ENCODE measurements at regions not wholly inside any gene's neighbourhood (a gene's known extent, or its start where the extent isn't known, plus 50 kb on each side); places are given as distances from the start of the nearest gene placed in this dataset.

DNA sequence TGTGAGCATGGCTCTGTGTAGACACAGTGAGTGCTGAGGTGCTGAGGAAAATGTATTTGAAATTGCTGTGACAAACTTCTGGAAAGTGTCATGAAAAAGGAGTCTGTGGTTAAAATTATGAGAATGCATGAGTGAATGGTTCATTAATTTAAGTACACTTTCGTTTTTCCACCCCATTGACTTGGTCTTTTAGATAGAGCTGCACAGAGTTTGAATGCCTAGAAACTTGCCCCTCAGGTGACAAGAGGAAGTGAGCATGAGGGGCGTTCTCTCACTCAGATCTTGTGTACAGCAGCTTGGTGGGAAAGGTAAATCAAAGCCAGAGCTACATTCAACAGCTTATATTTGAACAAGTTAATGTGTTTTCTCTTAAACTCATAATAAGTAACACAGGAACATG, 296.8 kb downstream of the WDR72 start:
- intact Hi-C loops (cut with DNase I) = no loop called here
- no peak for DNase-seq
- no peaks in the 10 kb centered on the region for H3K4me1 ChIP-seq (ENCODE audit: insufficient read depth)
- 46 to 67% (median 55%) methylated on average over 2 of the region's 2 CpGs for WGBS, 3 donors
- no peak overlapping the region for H3K4me3 ChIP-seq
- TF ChIP-seq, protein P1, sequence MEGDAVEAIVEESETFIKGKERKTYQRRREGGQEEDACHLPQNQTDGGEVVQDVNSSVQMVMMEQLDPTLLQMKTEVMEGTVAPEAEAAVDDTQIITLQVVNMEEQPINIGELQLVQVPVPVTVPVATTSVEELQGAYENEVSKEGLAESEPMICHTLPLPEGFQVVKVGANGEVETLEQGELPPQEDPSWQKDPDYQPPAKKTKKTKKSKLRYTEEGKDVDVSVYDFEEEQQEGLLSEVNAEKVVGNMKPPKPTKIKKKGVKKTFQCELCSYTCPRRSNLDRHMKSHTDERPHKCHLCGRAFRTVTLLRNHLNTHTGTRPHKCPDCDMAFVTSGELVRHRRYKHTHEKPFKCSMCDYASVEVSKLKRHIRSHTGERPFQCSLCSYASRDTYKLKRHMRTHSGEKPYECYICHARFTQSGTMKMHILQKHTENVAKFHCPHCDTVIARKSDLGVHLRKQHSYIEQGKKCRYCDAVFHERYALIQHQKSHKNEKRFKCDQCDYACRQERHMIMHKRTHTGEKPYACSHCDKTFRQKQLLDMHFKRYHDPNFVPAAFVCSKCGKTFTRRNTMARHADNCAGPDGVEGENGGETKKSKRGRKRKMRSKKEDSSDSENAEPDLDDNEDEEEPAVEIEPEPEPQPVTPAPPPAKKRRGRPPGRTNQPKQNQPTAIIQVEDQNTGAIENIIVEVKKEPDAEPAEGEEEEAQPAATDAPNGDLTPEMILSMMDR (IDR thresholded peaks at IDR 0.05) = no peak
- TF ChIP-seq EP300 (IDR thresholded peaks at IDR 0.05) = no peak
- TF ChIP-seq POLR2A (IDR thresholded peaks at IDR 0.05) = no peak
- no peaks in the 10 kb centered on the region for H3K9me3 ChIP-seq
- no peak overlapping the region for H3K27ac ChIP-seq
- no peaks in the 10 kb centered on the region for H3K27me3 ChIP-seq
- no peaks in the 10 kb centered on the region for H3K36me3 ChIP-seq

DNA sequence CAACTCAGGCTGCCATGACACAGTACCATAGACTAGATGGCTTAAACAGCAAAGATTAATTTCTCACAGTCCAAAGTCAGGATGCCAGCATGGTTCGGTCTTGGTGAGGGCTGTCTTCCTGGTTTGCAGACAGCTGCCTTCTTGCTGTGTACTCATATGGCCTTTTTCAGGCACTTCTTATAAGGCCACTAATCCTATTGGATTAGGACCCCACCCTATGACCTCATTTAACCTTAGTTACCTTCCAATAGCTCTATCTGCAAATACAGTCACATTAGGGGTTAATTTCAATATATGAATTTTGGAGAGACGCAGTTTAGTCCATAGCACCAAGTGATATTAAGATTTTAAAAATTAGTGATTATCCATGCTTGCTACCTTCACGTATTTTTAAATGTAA, 297.8 kb downstream of the WDR72 start:
- no peaks in the 10 kb centered on the region for H3K9me3 ChIP-seq
- no peak overlapping the region for H3K27ac ChIP-seq
- H3K27me3 ChIP-seq = no peaks in the 10 kb centered on the region
- H3K4me3 ChIP-seq = no peak overlapping the region
- no peak for DNase-seq
- intact Hi-C loops (cut with DNase I) = no loop called here
- TF ChIP-seq POLR2A (IDR thresholded peaks at IDR 0.05) = no peak
- TF ChIP-seq EP300 (IDR thresholded peaks at IDR 0.05) = no peak
- TF ChIP-seq, protein P1 (IDR thresholded peaks at IDR 0.05) = no peak
- 80 to 93% (median 93%) methylated on average over 3 of the region's 3 CpGs for WGBS, 3 donors
- no peaks in the 10 kb centered on the region for H3K36me3 ChIP-seq
- no peaks in the 10 kb centered on the region for H3K4me1 ChIP-seq (ENCODE audit: insufficient read depth)

- TF ChIP-seq EP300 (IDR thresholded peaks at IDR 0.05) (no peak), POLR2A (IDR thresholded peaks at IDR 0.05) (no peak)
- TF ChIP-seq, protein P1 (IDR thresholded peaks at IDR 0.05) = no peak
- Histone ChIP-seq H3K4me3 (no peak overlapping the region), H3K9me3 (no peaks in the 10 kb centered on the region), H3K27me3 (no peaks in the 10 kb centered on the region), H3K27ac (no peak overlapping the region), H3K36me3 (no peaks in the 10 kb centered on the region), H3K4me1 (ENCODE audit: insufficient read depth) (no peaks in the 10 kb centered on the region)
- 74 to 85% (median 77%) methylated on average over 1 of the region's 1 CpG for WGBS, 3 donors
- intact Hi-C loops (cut with DNase I) = no loop called here
- no peak for DNase-seq
These were observed 300.7 kb downstream of the WDR72 start for GRCh38 chr15:53458736-53459135.

GRCh38 chr15:53457479-53457878, 302.0 kb downstream of the WDR72 start:
- intact Hi-C loops (cut with DNase I) = no loop called here
- Histone ChIP-seq H3K27ac (no peak overlapping the region), H3K9me3 (no peaks in the 10 kb centered on the region), H3K27me3 (no peaks in the 10 kb centered on the region), H3K36me3 (no peaks in the 10 kb centered on the region), H3K4me1 (ENCODE audit: insufficient read depth) (no peaks in the 10 kb centered on the region), H3K4me3 (no peak overlapping the region)
- TF ChIP-seq EP300 (IDR thresholded peaks at IDR 0.05) = no peak
- TF ChIP-seq POLR2A (IDR thresholded peaks at IDR 0.05) = no peak
- TF ChIP-seq, protein P1 (IDR thresholded peaks at IDR 0.05) = no peak
- no peak for DNase-seq
- WGBS, 3 donors = 57 to 70% (median 69%) methylated on average over 3 of the region's 3 CpGs
